ENCODE measurements at regions not wholly inside any gene's neighbourhood (a gene's known extent, or its start where the extent isn't known, plus 50 kb on each side); places are given as distances from the start of the nearest gene placed in this dataset.

GRCh38 chr3:80889535-80889934, 871.9 kb downstream of the GBE1 start:
- no peak for TF ChIP-seq ZBTB40 (IDR thresholded peaks at IDR 0.05)
- no peak for TF ChIP-seq ZBTB40 (CRISPR knock-in tag; IDR thresholded peaks at IDR 0.05)
- no peak for TF ChIP-seq ZNF695 (CRISPR knock-in tag; IDR thresholded peaks at IDR 0.05)
- no peak for TF ChIP-seq POLR2A (conservative IDR thresholded peaks at IDR 0.05)
- no peak for TF ChIP-seq RBM34 (IDR thresholded peaks at IDR 0.05; ENCODE audit: borderline replicate concordance, insufficient read depth, low read length)
- TF ChIP-seq E2F6 (IDR thresholded peaks at IDR 0.05; ENCODE audit: borderline replicate concordance in 1 of 2, extremely low read depth in 1 of 2, insufficient read depth in 1 of 2, insufficient read length in 1 of 2, low read depth in 1 of 2, low read length in 1 of 2, poor library complexity in 1 of 2, severe bottlenecking in 1 of 2): no peak

All from K562 (cell line).